Erythroblast (primary cell): ENCODE measurements at regions not wholly inside any gene's neighbourhood (a gene's known extent, or its start where the extent isn't known, plus 50 kb on each side); places are given as distances from the start of the nearest gene placed in this dataset.

ENCODE experiments used
- GATA1 ChIP-seq: IDR thresholded peaks from 2 replicates; pipeline ENCODE4 v1.6.1; 2011; ENCODE audit warnings: low read depth, mild to moderate bottlenecking, control low read depth, low read length, moderate library complexity
- POLR2A ChIP-seq: IDR thresholded peaks from 2 replicates; pipeline ENCODE4 v1.6.1; 2011; ENCODE audit warnings: mild to moderate bottlenecking, low read length

DNA sequence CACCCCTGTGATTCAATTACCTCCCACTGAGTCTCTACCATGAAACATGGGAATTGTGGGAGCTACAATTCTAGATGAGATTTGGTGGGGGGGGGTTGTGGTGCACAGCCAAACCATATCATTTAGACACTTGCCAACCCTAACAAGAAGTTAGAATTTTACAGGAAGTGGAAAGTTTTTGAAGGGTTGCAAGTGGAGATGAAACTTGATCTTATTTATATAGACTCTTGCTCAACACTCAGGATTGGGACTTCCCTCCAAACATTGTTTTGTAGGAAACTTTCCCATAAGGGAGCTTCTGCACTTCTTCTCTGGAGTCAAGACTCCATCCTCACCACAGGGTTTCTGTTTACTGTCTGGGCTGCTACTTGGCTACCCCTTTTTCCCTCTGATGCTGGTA is 266.7 kb upstream of the CDH11 start:
- no peak for TF ChIP-seq POLR2A
- no peak for TF ChIP-seq GATA1
